Thoracic aorta (tissue), 2 donors: ENCODE measurements at regions not wholly inside any gene's neighbourhood (a gene's known extent, or its start where the extent isn't known, plus 50 kb on each side); places are given as distances from the start of the nearest gene placed in this dataset.

ENCODE experiments used
- ATAC-seq: fragments of 150-250 bp; one replicate; pipeline ENCODE4 v1.8.0; 2017; ENCODE audit warnings: low read depth; ENCODE audit not compliant: insufficient number of reproducible peaks, low FRiP score
- DNase-seq: peaks from one replicate; pipeline ENCODE4 v3.0.0-alpha.2; 2020; ENCODE audit warnings: low spot score
- H3K27ac ChIP-seq, 2 donors: fragments of 200-600 bp; sonication (generic); 1 replicate in 1 of 2; 2 replicates in 1 of 2; pipeline ENCODE4 v1.5.1; 2016; ENCODE audit warnings: mild to moderate bottlenecking in 2 of 2, moderate library complexity in 2 of 2
- H3K27me3 ChIP-seq: fragments of 200-600 bp; sonication (generic); replicated peaks from 2 replicates; pipeline ENCODE4 v1.6.0; 2016; ENCODE audit warnings: mild to moderate bottlenecking; ENCODE audit not compliant: insufficient read depth
- H3K36me3 ChIP-seq: fragments of 200-600 bp; sonication (generic); one replicate; pipeline ENCODE4 v1.5.1; 2016
- H3K4me1 ChIP-seq, 2 donors: fragments of 200-600 bp; sonication (generic); 1 replicate in 1 of 2; 2 replicates in 1 of 2; pipeline versions ENCODE4 v1.5.1 to v1.6.0; 2016; ENCODE audit warnings: low read depth in 2 of 2, mild to moderate bottlenecking in 1 of 2; ENCODE audit not compliant: control insufficient read depth in 1 of 2
- H3K4me3 ChIP-seq: fragments of 200-600 bp; sonication (generic); 2 replicates; pipeline ENCODE4 v1.5.1; 2016; ENCODE audit warnings: mild to moderate bottlenecking
- H3K9me3 ChIP-seq: fragments of 200-600 bp; sonication (generic); 2 replicates; pipeline ENCODE4 v1.5.1; 2016
- TF ChIP-seq, protein P1 (sequence below): fragments of 200-600 bp; sonication (generic); IDR thresholded peaks from one replicate; pipeline ENCODE4 v1.5.1; 2019; ENCODE audit warnings: antibody characterized with exemption

- Histone ChIP-seq H3K4me1 (no peaks in the 10 kb centered on the region), H3K4me3 (no peak overlapping the region), H3K36me3 (no peaks in the 10 kb centered on the region), H3K27ac (no peak overlapping the region), H3K9me3 (no peaks in the 10 kb centered on the region), H3K27me3 (no peaks in the 10 kb centered on the region)
- ATAC-seq, result no peak
- TF ChIP-seq, protein P1, sequence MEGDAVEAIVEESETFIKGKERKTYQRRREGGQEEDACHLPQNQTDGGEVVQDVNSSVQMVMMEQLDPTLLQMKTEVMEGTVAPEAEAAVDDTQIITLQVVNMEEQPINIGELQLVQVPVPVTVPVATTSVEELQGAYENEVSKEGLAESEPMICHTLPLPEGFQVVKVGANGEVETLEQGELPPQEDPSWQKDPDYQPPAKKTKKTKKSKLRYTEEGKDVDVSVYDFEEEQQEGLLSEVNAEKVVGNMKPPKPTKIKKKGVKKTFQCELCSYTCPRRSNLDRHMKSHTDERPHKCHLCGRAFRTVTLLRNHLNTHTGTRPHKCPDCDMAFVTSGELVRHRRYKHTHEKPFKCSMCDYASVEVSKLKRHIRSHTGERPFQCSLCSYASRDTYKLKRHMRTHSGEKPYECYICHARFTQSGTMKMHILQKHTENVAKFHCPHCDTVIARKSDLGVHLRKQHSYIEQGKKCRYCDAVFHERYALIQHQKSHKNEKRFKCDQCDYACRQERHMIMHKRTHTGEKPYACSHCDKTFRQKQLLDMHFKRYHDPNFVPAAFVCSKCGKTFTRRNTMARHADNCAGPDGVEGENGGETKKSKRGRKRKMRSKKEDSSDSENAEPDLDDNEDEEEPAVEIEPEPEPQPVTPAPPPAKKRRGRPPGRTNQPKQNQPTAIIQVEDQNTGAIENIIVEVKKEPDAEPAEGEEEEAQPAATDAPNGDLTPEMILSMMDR, result no peak
- DNase-seq, result no peak
These were observed 346.8 kb downstream of the STK39 start for GRCh38 chr2:167900435-167901114.

GRCh38 chr2:167898340-167898739 is 349.1 kb downstream of the STK39 start:
- H3K9me3 ChIP-seq, result no peaks in the 10 kb centered on the region
- DNase-seq, result no peak
- no peak overlapping the region for H3K27ac ChIP-seq
- TF ChIP-seq, protein P1, result no peak
- no peaks in the 10 kb centered on the region for H3K4me1 ChIP-seq
- no peaks in the 10 kb centered on the region for H3K36me3 ChIP-seq
- ATAC-seq, result no peak
- no peaks in the 10 kb centered on the region for H3K27me3 ChIP-seq
- no peak overlapping the region for H3K4me3 ChIP-seq

- Histone ChIP-seq H3K9me3 (no peaks in the 10 kb centered on the region), H3K36me3 (no peaks in the 10 kb centered on the region), H3K4me3 (no peak overlapping the region), H3K27me3 (no peaks in the 10 kb centered on the region), H3K27ac (no peak overlapping the region), H3K4me1 (no peaks in the 10 kb centered on the region)
- ATAC-seq, result no peak
- no peak for DNase-seq
- TF ChIP-seq, protein P1, result no peak
These were observed 355.6 kb downstream of the STK39 start for GRCh38 chr2:167891841-167892240.

GRCh38 chr2:167890739-167891138 is 356.7 kb downstream of the STK39 start:
- Histone ChIP-seq H3K36me3 (no peaks in the 10 kb centered on the region), H3K9me3 (no peaks in the 10 kb centered on the region), H3K4me1 (no peaks in the 10 kb centered on the region), H3K27ac (no peak overlapping the region), H3K4me3 (no peak overlapping the region), H3K27me3 (no peaks in the 10 kb centered on the region)
- ATAC-seq, result no peak
- TF ChIP-seq, protein P1, result no peak
- DNase-seq, result no peak

GRCh38 chr2:167880415-167880814 is 367.0 kb downstream of the STK39 start:
- Histone ChIP-seq H3K4me1 (no peaks in the 10 kb centered on the region), H3K9me3 (no peaks in the 10 kb centered on the region), H3K27me3 (no peaks in the 10 kb centered on the region), H3K4me3 (no peak overlapping the region), H3K27ac (no peak overlapping the region), H3K36me3 (no peaks in the 10 kb centered on the region)
- TF ChIP-seq, protein P1, result no peak
- DNase-seq (no peak), ATAC-seq (no peak)
